A673 (cell line): ENCODE measurements at regions not wholly inside any gene's neighbourhood (a gene's known extent, or its start where the extent isn't known, plus 50 kb on each side); places are given as distances from the start of the nearest gene placed in this dataset.

Experiments used
- EZH2 ChIP-seq: fragments of 200-600 bp; sonication (generic); IDR thresholded peaks from 2 replicates; pipeline ENCODE4 v1.6.1; 2017; ENCODE audit warnings: borderline replicate concordance, low read depth, mild to moderate bottlenecking, mixed read lengths, antibody characterized with exemption, low read length; ENCODE audit not compliant: poor library complexity, severe bottlenecking
- TF ChIP-seq, protein P1 (sequence below): fragments of 300-800, 200-600 bp; sonication (generic); conservative IDR thresholded peaks from 2 replicates; pipeline ENCODE4 v1.5.1; 2017; ENCODE audit warnings: low read depth, mild to moderate bottlenecking, antibody characterized with exemption, low read length, moderate library complexity, mixed read lengths

DNA sequence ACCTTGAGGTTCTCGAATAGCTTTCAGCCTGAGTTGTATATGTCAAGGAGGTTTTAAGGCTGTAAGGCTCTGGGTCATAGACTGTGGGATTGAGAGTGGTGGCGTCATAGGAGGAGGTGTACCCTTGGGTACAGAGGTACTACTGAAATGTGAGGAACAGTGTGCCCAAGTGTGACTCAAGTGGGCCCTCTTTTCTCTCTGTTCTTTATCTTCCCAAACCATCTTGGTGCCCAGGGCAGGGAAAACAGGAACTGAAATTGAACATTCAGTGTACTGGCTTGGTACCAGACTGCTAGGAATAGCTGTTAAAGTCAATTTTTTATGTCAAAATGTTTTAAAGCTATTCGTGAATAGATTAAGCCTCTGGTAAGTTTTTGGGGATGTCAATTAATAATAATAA lies 136.2 kb upstream of the RPS6KA3 start:
- TF ChIP-seq, protein P1, sequence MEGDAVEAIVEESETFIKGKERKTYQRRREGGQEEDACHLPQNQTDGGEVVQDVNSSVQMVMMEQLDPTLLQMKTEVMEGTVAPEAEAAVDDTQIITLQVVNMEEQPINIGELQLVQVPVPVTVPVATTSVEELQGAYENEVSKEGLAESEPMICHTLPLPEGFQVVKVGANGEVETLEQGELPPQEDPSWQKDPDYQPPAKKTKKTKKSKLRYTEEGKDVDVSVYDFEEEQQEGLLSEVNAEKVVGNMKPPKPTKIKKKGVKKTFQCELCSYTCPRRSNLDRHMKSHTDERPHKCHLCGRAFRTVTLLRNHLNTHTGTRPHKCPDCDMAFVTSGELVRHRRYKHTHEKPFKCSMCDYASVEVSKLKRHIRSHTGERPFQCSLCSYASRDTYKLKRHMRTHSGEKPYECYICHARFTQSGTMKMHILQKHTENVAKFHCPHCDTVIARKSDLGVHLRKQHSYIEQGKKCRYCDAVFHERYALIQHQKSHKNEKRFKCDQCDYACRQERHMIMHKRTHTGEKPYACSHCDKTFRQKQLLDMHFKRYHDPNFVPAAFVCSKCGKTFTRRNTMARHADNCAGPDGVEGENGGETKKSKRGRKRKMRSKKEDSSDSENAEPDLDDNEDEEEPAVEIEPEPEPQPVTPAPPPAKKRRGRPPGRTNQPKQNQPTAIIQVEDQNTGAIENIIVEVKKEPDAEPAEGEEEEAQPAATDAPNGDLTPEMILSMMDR, result no peak
- no peak for TF ChIP-seq EZH2
